Fibroblast of lung (primary cell): ENCODE measurements at regions not wholly inside any gene's neighbourhood (a gene's known extent, or its start where the extent isn't known, plus 50 kb on each side); places are given as distances from the start of the nearest gene placed in this dataset.

Experiments used
- DNase-seq, 2 donors: peaks; one replicate each; pipeline versions ENCODE4 v3.0.0 to v3.0.0-alpha.2; 2010; ENCODE audit warnings: low read depth in 2 of 2
- H2AFZ ChIP-seq: 2 replicates; pipeline ENCODE4 v1.5.1; 2012; ENCODE audit warnings: low read length, control low read depth, inconsistent platforms
- H3K27ac ChIP-seq: 2 replicates; pipeline ENCODE4 v1.5.1; 2011; ENCODE audit warnings: low read length, control low read depth; ENCODE audit not compliant: insufficient read depth
- H3K27me3 ChIP-seq: 2 replicates; pipeline ENCODE4 v1.5.1; 2011; ENCODE audit warnings: mild to moderate bottlenecking, low read length; ENCODE audit not compliant: control insufficient read depth, insufficient read depth
- H3K36me3 ChIP-seq: 2 replicates; pipeline ENCODE4 v1.5.1; 2011; ENCODE audit warnings: low read length; ENCODE audit not compliant: control insufficient read depth, insufficient read depth
- H3K4me1 ChIP-seq: 2 replicates; pipeline ENCODE4 v1.5.1; 2011; ENCODE audit warnings: low read length; ENCODE audit not compliant: control insufficient read depth, insufficient read depth; ENCODE audit errors: extremely low read depth
- H3K4me2 ChIP-seq: 2 replicates; pipeline ENCODE4 v1.5.1; 2011; ENCODE audit warnings: low read length, control low read depth; ENCODE audit not compliant: insufficient read depth; ENCODE audit errors: extremely low read depth
- H3K4me3 ChIP-seq, 4 experiments: fragments of 200-600 bp in 1 of 4; sonication (generic) in 1 of 4; replicated peaks in 1 of 4; 2 replicates each; pipeline ENCODE4 v1.5.1; 2011 to 2016; ENCODE audit warnings: low read length in 4 of 4, low read depth in 3 of 4, mild to moderate bottlenecking in 3 of 4, control low read depth in 2 of 4, inconsistent platforms in 1 of 4, mixed read lengths in 1 of 4; ENCODE audit not compliant: insufficient read depth in 1 of 4; ENCODE audit errors: control extremely low read depth in 1 of 4
- H3K79me2 ChIP-seq: 2 replicates; pipeline ENCODE4 v1.5.1; 2012; ENCODE audit warnings: mild to moderate bottlenecking, low read length, inconsistent platforms; ENCODE audit not compliant: control insufficient read depth, insufficient read depth
- H3K9ac ChIP-seq: 2 replicates; pipeline ENCODE4 v1.5.1; 2011; ENCODE audit warnings: mild to moderate bottlenecking, low read length, control low read depth; ENCODE audit not compliant: insufficient read depth
- H3K9me3 ChIP-seq: 2 replicates; pipeline ENCODE4 v1.5.1; 2012; ENCODE audit warnings: low read depth, low read length; ENCODE audit not compliant: control insufficient read depth, insufficient read depth
- H4K20me1 ChIP-seq: 2 replicates; pipeline ENCODE4 v1.5.1; 2011; ENCODE audit warnings: low read length; ENCODE audit not compliant: control insufficient read depth, insufficient read depth; ENCODE audit errors: extremely low read depth
- CTCF ChIP-seq, 2 donors: IDR thresholded peaks in 1 of 2; conservative IDR thresholded peaks in 1 of 2; 1 replicate in 1 of 2; 2 replicates in 1 of 2; pipeline ENCODE4 v1.5.1; 2011 to 2012; ENCODE audit warnings: low read length in 2 of 2, control low read depth in 1 of 2, inconsistent platforms in 1 of 2, low read depth in 1 of 2, mild to moderate bottlenecking in 1 of 2
- EZH2 ChIP-seq: IDR thresholded peaks from 2 replicates; pipeline ENCODE4 v1.5.1; 2012; ENCODE audit warnings: low read length, control low read depth, mild to moderate bottlenecking; ENCODE audit errors: missing control alignments

- Histone ChIP-seq H3K79me2 (no peaks in the 10 kb centered on the region), H3K4me1 (no peaks in the 10 kb centered on the region), H3K9me3 (no peaks in the 10 kb centered on the region), H4K20me1 (no peaks in the 10 kb centered on the region), H3K4me2 (no peak overlapping the region), H2AFZ (no peak overlapping the region), H3K4me3 (no peak overlapping the region), H3K9ac (no peak overlapping the region), H3K27me3 (no peaks in the 10 kb centered on the region), H3K36me3 (no peaks in the 10 kb centered on the region), H3K27ac (no peak overlapping the region)
- TF ChIP-seq EZH2 (no peak), CTCF (conservative IDR thresholded peaks at IDR 0.05 in 1 of 2, IDR thresholded peaks at IDR 0.05 in 1 of 2; ENCODE audit: low read depth in 1 of 2, low read length in 2 of 2) (no peak)
- DNase-seq = peak in 1 of 2 donors; percentile 69
These were observed 1021.5 kb upstream of the TMEM132C start for GRCh38 chr12:127245437-127245836.

DNA sequence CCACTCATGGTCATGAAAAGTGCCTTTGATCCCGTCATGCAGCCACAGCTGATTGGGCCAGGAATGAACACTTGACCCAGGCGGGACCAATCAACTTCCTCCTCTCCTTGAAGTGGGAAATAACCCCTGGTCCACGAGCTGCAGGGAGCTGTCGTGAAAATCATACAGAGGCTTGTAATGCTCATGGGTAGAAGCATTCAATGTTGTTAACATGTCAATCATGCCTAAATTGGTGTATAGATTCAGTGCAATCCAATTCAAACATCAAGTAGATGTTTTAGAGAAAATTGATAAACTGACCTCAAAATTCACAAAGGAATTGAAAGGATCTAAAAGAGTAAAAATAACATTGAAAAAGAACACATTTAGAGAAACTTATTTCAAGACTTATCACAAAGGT is 1019.0 kb upstream of the TMEM132C start:
- H3K27me3 ChIP-seq = no peaks in the 10 kb centered on the region
- TF ChIP-seq EZH2 = no peak
- no peak for TF ChIP-seq CTCF (conservative IDR thresholded peaks at IDR 0.05 in 1 of 2, IDR thresholded peaks at IDR 0.05 in 1 of 2; ENCODE audit: low read depth in 1 of 2, low read length in 2 of 2)
- no peak for DNase-seq
- H3K4me3 ChIP-seq = no peak overlapping the region
- no peaks in the 10 kb centered on the region for H4K20me1 ChIP-seq
- no peak overlapping the region for H2AFZ ChIP-seq
- H3K4me1 ChIP-seq = no peaks in the 10 kb centered on the region
- H3K9ac ChIP-seq = no peak overlapping the region
- no peaks in the 10 kb centered on the region for H3K9me3 ChIP-seq
- no peak overlapping the region for H3K4me2 ChIP-seq
- H3K79me2 ChIP-seq = no peaks in the 10 kb centered on the region
- H3K27ac ChIP-seq = no peak overlapping the region
- H3K36me3 ChIP-seq = no peaks in the 10 kb centered on the region

DNA sequence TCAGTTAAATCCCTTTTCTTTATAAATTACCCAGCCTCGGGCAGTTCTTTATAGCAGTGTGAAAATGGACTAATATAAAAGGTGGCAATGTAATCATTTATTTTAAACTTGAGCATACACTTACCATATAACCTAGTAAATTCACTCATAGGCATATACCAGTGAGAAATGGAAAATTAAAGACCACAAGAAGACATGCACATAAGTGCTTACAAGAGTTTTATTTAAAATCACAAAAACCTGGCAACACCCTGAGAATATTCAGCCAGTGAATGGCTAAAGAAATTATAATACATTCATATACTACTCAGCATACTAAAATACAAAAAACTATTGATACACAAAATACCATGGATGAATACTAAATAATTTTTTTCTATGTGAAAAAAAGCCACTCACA is 1017.5 kb upstream of the TMEM132C start:
- DNase-seq = no peak
- TF ChIP-seq CTCF (conservative IDR thresholded peaks at IDR 0.05 in 1 of 2, IDR thresholded peaks at IDR 0.05 in 1 of 2; ENCODE audit: low read depth in 1 of 2, low read length in 2 of 2) (no peak), EZH2 (no peak)
- Histone ChIP-seq H3K4me3 (no peak overlapping the region), H3K9me3 (no peaks in the 10 kb centered on the region), H4K20me1 (no peaks in the 10 kb centered on the region), H3K36me3 (no peaks in the 10 kb centered on the region), H3K4me1 (no peaks in the 10 kb centered on the region), H2AFZ (no peak overlapping the region), H3K27me3 (no peaks in the 10 kb centered on the region), H3K27ac (no peak overlapping the region), H3K9ac (no peak overlapping the region), H3K4me2 (no peak overlapping the region), H3K79me2 (no peaks in the 10 kb centered on the region)
